GM21619 (cell line): ENCODE measurements at regions not wholly inside any gene's neighbourhood (a gene's known extent, or its start where the extent isn't known, plus 50 kb on each side); places are given as distances from the start of the nearest gene placed in this dataset.
"Not testable (repeated sequence)": the region's sequence is repeated elsewhere in the genome, so short reads cannot be mapped to it uniquely, and the experiment has no call there.

ENCODE experiments used
- ATAC-seq: cut with Tn5 transposase; IDR thresholded peaks from one replicate; pipeline ENCODE4 v1.9.1; 2021; ENCODE audit not compliant: unreplicated experiment

GRCh38 chr4:130859991-130860390 lies 1764.0 kb downstream of the C4orf33 start:
- ATAC-seq, result no peak

GRCh38 chr4:130896920-130897319 lies 1801.0 kb downstream of the C4orf33 start:
- ATAC-seq, result no peak

- no peak for ATAC-seq
These were observed 1805.4 kb downstream of the C4orf33 start for GRCh38 chr4:130901321-130901720.

- no peak for ATAC-seq
These were observed 1827.0 kb downstream of the C4orf33 start for GRCh38 chr4:130922955-130923354.

GRCh38 chr4:130955520-130955919 lies 1859.6 kb downstream of the C4orf33 start:
- no peak for ATAC-seq

GRCh38 chr4:130985371-130985770 lies 1889.4 kb downstream of the C4orf33 start:
- no peak for ATAC-seq

- ATAC-seq, result no peak
These were observed 1900.0 kb downstream of the C4orf33 start for GRCh38 chr4:130995988-130996387.

- ATAC-seq, result no peak
These were observed 1905.4 kb downstream of the C4orf33 start for GRCh38 chr4:131001371-131001770.

GRCh38 chr4:131002132-131002531 lies 1906.2 kb downstream of the C4orf33 start:
- ATAC-seq, result no peak

- no peak for ATAC-seq
These were observed 1910.4 kb downstream of the C4orf33 start for GRCh38 chr4:131006388-131006787.

GRCh38 chr4:131011961-131012360 lies 1916.0 kb downstream of the C4orf33 start:
- not testable (repeated sequence) for ATAC-seq

GRCh38 chr4:131013226-131013625 lies 1917.3 kb downstream of the C4orf33 start:
- ATAC-seq, result no peak

- no peak for ATAC-seq
These were observed 1930.8 kb downstream of the C4orf33 start for GRCh38 chr4:131026771-131027170.

- no peak for ATAC-seq
These were observed 1948.4 kb downstream of the C4orf33 start for GRCh38 chr4:131044368-131044767.

- ATAC-seq, result no peak
These were observed 1950.9 kb downstream of the C4orf33 start for GRCh38 chr4:131046821-131047220.

- no peak for ATAC-seq
These were observed 1956.7 kb downstream of the C4orf33 start for GRCh38 chr4:131052646-131053045.

GRCh38 chr4:131054489-131055019 lies 1958.6 kb downstream of the C4orf33 start:
- ATAC-seq, result no peak

GRCh38 chr4:131061734-131062133 lies 1965.8 kb downstream of the C4orf33 start:
- ATAC-seq, result no peak

- ATAC-seq, result no peak
These were observed 1967.9 kb downstream of the C4orf33 start for GRCh38 chr4:131063878-131064277.

- ATAC-seq, result no peak
These were observed 1985.1 kb downstream of the C4orf33 start for GRCh38 chr4:131081069-131081468.

GRCh38 chr4:131084997-131085396 lies 1989.0 kb downstream of the C4orf33 start:
- ATAC-seq, result no peak

- ATAC-seq, result no peak
These were observed 1995.9 kb downstream of the C4orf33 start for GRCh38 chr4:131091896-131092295.

GRCh38 chr4:131093303-131093702 lies 1997.4 kb downstream of the C4orf33 start:
- ATAC-seq, result no peak
